Neural progenitor cell (in vitro differentiated cells): ENCODE measurements at regions not wholly inside any gene's neighbourhood (a gene's known extent, or its start where the extent isn't known, plus 50 kb on each side); places are given as distances from the start of the nearest gene placed in this dataset.

Experiments
- DNase-seq: peaks from one replicate; pipeline ENCODE4 v3.0.0-alpha.2; 2016; ENCODE audit warnings: low spot score
- H2AFZ ChIP-seq: fragments of 200-600 bp; sonication (generic); replicated peaks from 2 replicates; pipeline ENCODE4 v1.6.1; 2016; ENCODE audit warnings: antibody characterized with exemption
- H3F3A ChIP-seq: fragments of 200-600 bp; sonication (generic); 2 replicates; pipeline ENCODE4 v1.6.1; 2016; ENCODE audit warnings: antibody characterized with exemption, low read depth
- H3K27ac ChIP-seq: fragments of 200-600 bp; sonication (generic); 2 replicates; pipeline ENCODE4 v1.5.1; 2016; ENCODE audit warnings: mild to moderate bottlenecking
- H3K27me3 ChIP-seq: fragments of 200-600 bp; sonication (generic); 2 replicates; pipeline ENCODE4 v1.6.1; 2016; ENCODE audit warnings: mild to moderate bottlenecking, moderate library complexity
- H3K36me3 ChIP-seq: fragments of 200-600 bp; sonication (generic); 2 replicates; pipeline ENCODE4 v1.5.1; 2016
- H3K4me1 ChIP-seq: fragments of 200-600 bp; sonication (generic); 2 replicates; pipeline ENCODE4 v1.6.1; 2016; ENCODE audit warnings: mixed run types
- H3K4me2 ChIP-seq: fragments of 200-600 bp; sonication (generic); 2 replicates; pipeline ENCODE4 v1.6.1; 2016
- H3K4me3 ChIP-seq: fragments of 200-600 bp; sonication (generic); 2 replicates; pipeline ENCODE4 v1.5.1; 2016
- H3K79me2 ChIP-seq: fragments of 200-600 bp; sonication (generic); 2 replicates; pipeline ENCODE4 v1.6.1; 2016; ENCODE audit warnings: low read depth
- H3K9ac ChIP-seq: fragments of 200-600 bp; sonication (generic); 2 replicates; pipeline ENCODE4 v1.6.1; 2016
- H3K9me3 ChIP-seq: fragments of 200-600 bp; sonication (generic); 2 replicates; pipeline ENCODE4 v1.5.1; 2016; ENCODE audit warnings: low read depth
- H4K20me1 ChIP-seq: fragments of 200-600 bp; sonication (generic); 2 replicates; pipeline ENCODE4 v1.6.1; 2016; ENCODE audit warnings: low read depth
- H3K27ac Mint-ChIP-seq: 3 replicates; pipeline ENCODE4 v1.8.0; 2021; ENCODE audit warnings: mixed read lengths
- H3K27me3 Mint-ChIP-seq: 2 replicates; pipeline ENCODE4 v1.8.0; 2022; ENCODE audit warnings: low read depth, mild to moderate bottlenecking, inconsistent platforms, moderate library complexity, mixed read lengths; ENCODE audit not compliant: insufficient read depth
- H3K36me3 Mint-ChIP-seq: 3 replicates; pipeline ENCODE4 v1.8.0; 2021; ENCODE audit warnings: mixed read lengths
- H3K4me1 Mint-ChIP-seq: 3 replicates; pipeline ENCODE4 v1.8.0; 2021; ENCODE audit warnings: mixed read lengths
- H3K4me3 Mint-ChIP-seq: 3 replicates; pipeline ENCODE4 v1.8.0; 2021; ENCODE audit warnings: mild to moderate bottlenecking, moderate library complexity, mixed read lengths
- H3K9me3 Mint-ChIP-seq: 3 replicates; pipeline ENCODE4 v1.8.0; 2020; ENCODE audit warnings: mixed read lengths
- CTCF ChIP-seq: fragments of 200-600 bp; sonication (generic); IDR thresholded peaks from 2 replicates; pipeline ENCODE4 v1.5.1; 2017; ENCODE audit warnings: antibody characterized with exemption, mild to moderate bottlenecking
- EZH2 ChIP-seq: fragments of 200-600 bp; sonication (generic); IDR thresholded peaks from 2 replicates; pipeline ENCODE4 v1.6.1; 2017; ENCODE audit warnings: antibody characterized with exemption, mild to moderate bottlenecking, moderate library complexity
- EZH2phosphoT487 ChIP-seq: fragments of 200-600 bp; sonication (generic); IDR thresholded peaks from 2 replicates; pipeline ENCODE4 v1.6.1; 2017; ENCODE audit warnings: antibody characterized with exemption

GRCh38 chr4:133467290-133467947 is 318.3 kb downstream of the PCDH10 start:
- Mint-ChIP-seq H3K9me3 (no peaks in the 10 kb centered on the region), H3K4me3 (no peak overlapping the region), H3K36me3 (no peaks in the 10 kb centered on the region), H3K27me3 (no peaks in the 10 kb centered on the region), H3K4me1 (peaks cover 13% of the 10 kb centered on the region), H3K27ac (no peak overlapping the region)
- Histone ChIP-seq H3K79me2 (no peaks in the 10 kb centered on the region), H3K4me1 (peaks cover 16% of the 10 kb centered on the region), H2AFZ (peak overlapping the region; percentile 7), H3K36me3 (no peaks in the 10 kb centered on the region), H3K9me3 (no peaks in the 10 kb centered on the region), H3K27me3 (no peaks in the 10 kb centered on the region), H3F3A (no peaks in the 10 kb centered on the region), H3K27ac (no peak overlapping the region), H3K4me3 (no peak overlapping the region), H4K20me1 (no peaks in the 10 kb centered on the region), H3K4me2 (no peak overlapping the region), H3K9ac (no peak overlapping the region)
- no peak for DNase-seq
- no peak for TF ChIP-seq EZH2
- TF ChIP-seq CTCF = no peak
- TF ChIP-seq EZH2phosphoT487 = no peak

- no peak for DNase-seq
- Mint-ChIP-seq H3K27me3 (no peaks in the 10 kb centered on the region), H3K36me3 (no peaks in the 10 kb centered on the region), H3K27ac (no peak overlapping the region), H3K4me1 (peaks cover 13% of the 10 kb centered on the region), H3K4me3 (no peak overlapping the region), H3K9me3 (peaks cover 2% of the 10 kb centered on the region)
- Histone ChIP-seq H3K79me2 (no peaks in the 10 kb centered on the region), H3K4me1 (peaks cover 16% of the 10 kb centered on the region), H3K9me3 (no peaks in the 10 kb centered on the region), H3K27ac (no peak overlapping the region), H3K9ac (no peak overlapping the region), H3K4me3 (no peak overlapping the region), H3K4me2 (no peak overlapping the region), H3K36me3 (no peaks in the 10 kb centered on the region), H3F3A (no peaks in the 10 kb centered on the region), H2AFZ (no peak overlapping the region), H3K27me3 (no peaks in the 10 kb centered on the region), H4K20me1 (no peaks in the 10 kb centered on the region)
- TF ChIP-seq CTCF (peak; percentile 6), EZH2phosphoT487 (no peak)
These were observed 315.9 kb downstream of the PCDH10 start for GRCh38 chr4:133465022-133465421.

- Histone ChIP-seq H3K79me2 (no peaks in the 10 kb centered on the region), H4K20me1 (no peaks in the 10 kb centered on the region), H3K4me1 (peaks cover 16% of the 10 kb centered on the region), H3K4me3 (no peak overlapping the region), H3F3A (no peaks in the 10 kb centered on the region), H3K4me2 (no peak overlapping the region), H3K9me3 (no peaks in the 10 kb centered on the region), H3K27ac (no peak overlapping the region), H3K9ac (no peak overlapping the region), H2AFZ (no peak overlapping the region), H3K27me3 (no peaks in the 10 kb centered on the region), H3K36me3 (no peaks in the 10 kb centered on the region)
- no peak overlapping the region for H3K4me3 Mint-ChIP-seq
- no peaks in the 10 kb centered on the region for H3K27me3 Mint-ChIP-seq
- no peak for DNase-seq
- no peak overlapping the region for H3K27ac Mint-ChIP-seq
- no peaks in the 10 kb centered on the region for H3K36me3 Mint-ChIP-seq
- no peak for TF ChIP-seq EZH2
- no peak for TF ChIP-seq EZH2phosphoT487
- no peak for TF ChIP-seq CTCF
- peaks cover 2% of the 10 kb centered on the region for H3K9me3 Mint-ChIP-seq
- H3K4me1 Mint-ChIP-seq = peaks cover 13% of the 10 kb centered on the region
These were observed 315.2 kb downstream of the PCDH10 start for GRCh38 chr4:133464311-133464710.
